ENCODE measurements at regions not wholly inside any gene's neighbourhood (a gene's known extent, or its start where the extent isn't known, plus 50 kb on each side); places are given as distances from the start of the nearest gene placed in this dataset.

DNA sequence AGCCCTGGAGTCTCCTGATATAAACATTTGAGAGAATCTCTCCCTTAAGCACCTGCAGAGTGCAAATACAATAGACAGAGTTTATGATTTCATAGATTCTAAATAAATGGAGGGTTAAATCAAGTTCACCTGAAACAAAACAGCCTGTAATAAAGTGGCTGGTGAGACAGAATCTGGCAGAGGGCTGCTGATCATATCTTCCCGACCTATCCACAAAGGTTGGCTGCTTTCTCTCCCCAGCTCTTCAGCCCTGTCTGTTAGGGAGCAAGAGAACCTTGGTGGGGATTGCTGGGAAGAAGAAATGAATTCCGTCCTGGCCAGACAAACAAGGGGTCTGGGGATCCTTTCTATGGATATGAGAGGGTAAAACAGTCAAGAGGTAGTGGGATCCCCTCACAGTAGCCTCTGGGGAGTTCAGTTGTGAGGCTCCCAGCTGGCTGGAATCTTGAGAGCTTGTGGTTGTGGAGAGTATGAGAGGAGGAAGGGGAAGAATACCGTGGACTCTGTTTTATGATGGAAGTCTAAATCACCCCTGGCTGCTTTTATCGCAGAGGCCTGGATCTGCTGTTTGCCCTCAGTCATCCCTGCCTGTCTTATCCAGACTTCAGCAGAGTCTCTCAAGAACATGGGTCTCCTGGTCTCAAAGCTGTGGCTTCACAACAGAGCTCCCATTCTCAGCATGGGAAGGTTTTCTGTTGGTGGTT is 451.3 kb downstream of the NTRK3 start:
- DNase-seq (ENCODE audit: low read depth in 3 of 3): no peak

DNA sequence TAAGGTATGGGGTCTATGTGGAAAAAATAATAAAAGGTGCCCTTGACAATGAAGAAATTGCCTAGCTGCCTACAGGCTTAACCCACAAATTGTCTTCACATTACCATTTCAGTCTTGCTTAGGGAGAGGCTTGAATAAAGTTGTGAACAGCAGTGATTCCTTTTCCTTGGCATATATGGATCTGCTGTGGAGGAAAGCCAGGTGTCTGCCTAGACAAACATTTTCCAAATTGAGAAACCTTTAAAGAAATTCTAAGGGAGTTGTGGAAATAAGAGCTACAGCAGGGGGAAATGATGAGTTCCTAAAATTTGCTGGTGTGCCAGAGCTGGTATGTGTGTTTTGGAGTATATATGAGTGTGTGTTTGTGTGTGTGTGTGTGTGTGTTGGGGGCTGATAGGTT is 452.1 kb downstream of the NTRK3 start:
- DNase-seq (ENCODE audit: low read depth in 3 of 3): no peak

DNA sequence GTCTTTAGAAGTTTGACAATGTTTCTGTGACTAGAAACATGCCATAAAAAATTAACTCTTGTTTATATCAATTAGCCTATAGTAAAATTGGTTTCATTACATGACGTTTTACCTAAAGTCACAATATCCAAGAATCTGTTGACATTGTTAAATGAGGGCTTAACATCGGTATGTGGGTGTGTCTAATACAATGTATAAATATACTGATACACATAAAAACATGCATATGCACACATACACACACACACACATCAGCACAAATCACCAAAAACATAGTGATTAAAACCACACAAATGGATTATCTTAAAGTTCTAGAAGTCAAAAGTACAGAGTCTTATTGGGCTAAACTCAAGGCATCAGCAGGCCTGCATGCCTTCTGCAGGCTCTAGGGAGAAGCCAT is 456.7 kb downstream of the NTRK3 start:
- DNase-seq (ENCODE audit: low read depth in 3 of 3): no peak

DNA sequence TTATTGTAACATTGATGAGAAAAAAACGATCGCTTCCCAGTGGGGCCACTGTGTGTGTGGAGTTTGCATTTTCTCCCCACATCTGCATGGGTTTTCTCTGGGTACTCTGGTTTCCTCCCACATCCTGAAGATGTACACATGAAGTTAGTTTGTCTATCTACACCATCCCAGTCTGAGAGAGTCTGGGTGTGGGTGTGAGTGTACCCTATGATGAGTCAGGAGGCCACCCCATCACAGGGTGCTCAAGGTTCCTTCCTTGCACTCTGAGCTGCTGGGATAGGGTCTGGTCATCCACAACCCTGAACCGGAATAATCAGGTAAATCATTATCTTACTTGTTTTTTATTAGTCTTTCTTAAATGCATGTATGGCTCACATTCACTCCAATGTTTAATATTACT is 457.1 kb downstream of the NTRK3 start:
- DNase-seq (ENCODE audit: low read depth in 3 of 3): no peak

DNA sequence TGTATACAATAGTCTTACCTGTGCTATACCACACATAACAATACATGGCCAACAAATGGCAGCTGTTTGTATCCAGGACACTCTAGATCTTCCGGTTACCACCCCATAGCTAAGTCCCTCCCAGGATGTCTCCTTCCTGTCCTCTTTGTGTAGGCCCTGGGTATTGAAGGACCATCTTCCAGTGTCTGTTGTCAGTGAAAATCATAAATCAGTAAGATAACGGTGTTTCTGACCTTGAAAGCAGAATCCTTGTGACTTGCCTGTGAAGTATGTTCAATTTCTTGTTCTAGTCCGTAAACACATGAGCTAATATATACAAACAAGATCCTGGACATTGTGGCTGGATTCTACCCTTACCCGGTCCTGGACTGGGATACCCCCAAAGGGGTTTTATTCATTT is 462.8 kb downstream of the NTRK3 start:
- no peak for DNase-seq (ENCODE audit: low read depth in 3 of 3)

DNA sequence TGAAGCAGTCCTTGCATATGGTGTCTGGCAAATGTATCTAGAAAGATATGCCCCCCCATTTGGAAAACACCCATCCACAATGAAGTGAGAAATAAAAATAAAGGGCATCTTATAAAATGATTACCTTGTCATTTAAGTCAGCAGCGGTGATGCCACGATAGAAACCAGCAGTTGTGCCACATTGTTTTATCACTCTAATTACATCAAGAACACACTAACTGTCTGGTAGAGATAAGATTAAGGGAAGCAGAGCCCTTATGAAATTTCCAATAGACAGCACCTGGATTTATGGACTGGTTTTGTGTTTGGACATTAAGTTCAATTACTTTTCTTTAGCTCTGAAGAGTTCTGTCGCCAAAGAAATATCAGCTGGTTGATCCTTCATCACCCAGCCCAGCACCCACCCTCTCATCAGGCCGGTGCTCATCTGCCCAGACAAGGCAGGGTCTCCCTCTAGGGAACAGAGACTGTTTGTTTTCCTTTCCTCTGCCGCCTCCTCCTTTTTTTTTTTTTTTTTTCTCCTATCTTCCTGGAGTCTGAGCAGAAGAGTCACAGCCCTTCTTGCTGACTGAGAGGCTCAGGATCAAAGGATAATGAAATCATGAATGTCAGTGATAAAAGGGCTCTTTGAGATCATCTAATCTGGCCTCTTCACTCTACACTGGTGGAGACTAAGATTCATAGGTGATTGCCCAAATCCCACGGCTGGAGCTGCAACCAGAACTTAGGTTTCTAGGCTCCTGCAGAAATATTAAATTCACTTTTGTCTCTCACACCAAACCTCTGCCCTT is 464.1 kb downstream of the NTRK3 start:
- DNase-seq (ENCODE audit: low read depth in 3 of 3): no peak

DNA sequence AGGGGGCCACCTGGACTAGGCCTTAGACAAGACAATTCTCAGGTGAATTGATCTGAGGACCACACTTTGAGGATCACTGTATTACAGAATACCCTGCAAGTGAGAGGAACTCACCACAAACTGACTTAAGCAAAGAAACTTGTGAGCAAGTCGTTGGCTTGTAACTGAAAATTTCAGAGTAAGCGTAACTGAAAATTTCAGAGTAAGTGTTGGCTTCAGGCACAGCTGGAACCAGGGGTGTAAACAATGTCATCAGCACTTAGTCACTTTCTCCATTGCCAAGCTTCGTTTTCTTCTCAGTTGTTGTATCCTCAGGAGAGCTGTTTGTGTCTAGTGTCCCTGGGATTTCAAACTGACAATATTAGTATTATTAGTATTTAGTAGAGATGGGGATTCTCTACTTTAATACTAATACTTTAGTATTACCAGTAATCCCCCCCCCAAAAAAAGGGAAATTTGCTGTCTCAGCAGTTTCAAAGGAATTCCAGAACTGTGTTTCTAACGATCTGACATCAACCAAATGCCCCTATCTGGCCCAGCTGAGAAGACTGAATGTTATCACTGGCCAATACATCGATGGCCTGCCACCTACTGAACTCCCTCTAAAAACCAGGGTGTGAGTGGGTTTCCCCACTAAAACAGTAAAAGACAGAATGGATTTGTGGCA is 474.4 kb downstream of the NTRK3 start:
- DNase-seq (ENCODE audit: low read depth in 3 of 3): no peak

DNA sequence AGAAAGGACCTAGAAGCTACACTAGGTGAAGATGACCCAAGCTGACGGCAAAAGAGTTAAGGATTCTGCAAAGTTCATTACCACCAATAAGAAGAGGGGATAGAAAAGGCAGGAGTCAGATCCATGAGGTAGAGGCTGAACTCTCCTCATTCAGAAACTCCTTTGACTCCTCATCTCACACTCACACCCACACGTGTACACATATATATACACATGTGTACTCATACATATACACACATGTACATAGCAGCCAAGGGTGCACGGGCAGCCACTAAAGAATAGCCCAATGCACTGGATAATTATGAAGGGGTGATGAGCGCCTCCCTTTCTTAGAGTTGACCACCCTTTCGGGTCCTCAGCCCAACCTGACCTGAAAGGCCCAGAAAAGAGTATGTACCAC is 476.8 kb downstream of the NTRK3 start:
- no peak for DNase-seq (ENCODE audit: low read depth in 3 of 3)

DNA sequence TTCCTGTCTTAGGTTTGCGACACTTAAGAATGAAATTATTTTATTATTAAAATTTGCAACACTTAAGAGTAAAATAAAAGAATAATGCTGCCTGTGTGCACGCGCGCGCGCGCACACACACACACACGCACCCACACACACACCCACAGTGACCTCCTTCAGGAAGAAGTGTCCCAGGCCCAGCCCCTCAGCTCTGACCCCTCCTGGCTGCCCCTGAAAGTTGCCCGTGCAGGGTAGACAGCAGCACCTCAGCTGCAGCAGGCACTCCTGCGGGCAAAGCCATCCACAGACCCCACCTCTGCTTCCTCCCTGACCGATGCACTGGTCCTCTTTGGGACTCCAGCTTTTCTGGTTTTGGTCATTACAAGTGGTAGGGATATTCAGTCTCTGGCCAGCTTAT is 478.2 kb downstream of the NTRK3 start:
- no peak for DNase-seq (ENCODE audit: low read depth in 3 of 3)

DNA sequence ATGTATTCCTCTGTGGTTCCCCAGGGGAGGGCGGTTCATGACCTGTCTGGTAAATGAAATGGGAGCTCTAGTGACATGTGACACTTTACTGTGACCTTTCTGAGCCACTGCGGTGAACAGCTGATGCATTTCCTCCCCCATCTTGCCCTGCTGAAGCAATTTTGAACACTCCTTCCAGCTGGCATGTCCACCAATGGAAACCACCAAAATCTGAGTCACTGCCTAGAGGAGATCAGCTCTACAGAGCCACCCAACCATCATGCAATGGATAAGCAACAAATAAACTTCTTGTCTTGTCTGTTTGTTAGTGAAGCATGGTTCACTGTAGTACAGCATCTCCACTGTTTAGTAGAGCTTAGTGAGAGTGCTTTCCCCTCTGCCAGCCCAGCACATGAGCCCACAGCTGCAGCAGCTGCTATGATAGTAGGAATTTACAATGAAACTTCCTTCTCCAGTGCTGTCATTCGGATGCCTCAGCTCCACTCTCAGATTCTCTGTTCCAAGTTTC is 479.4 kb downstream of the NTRK3 start:
- DNase-seq (ENCODE audit: low read depth in 3 of 3): no peak

DNA sequence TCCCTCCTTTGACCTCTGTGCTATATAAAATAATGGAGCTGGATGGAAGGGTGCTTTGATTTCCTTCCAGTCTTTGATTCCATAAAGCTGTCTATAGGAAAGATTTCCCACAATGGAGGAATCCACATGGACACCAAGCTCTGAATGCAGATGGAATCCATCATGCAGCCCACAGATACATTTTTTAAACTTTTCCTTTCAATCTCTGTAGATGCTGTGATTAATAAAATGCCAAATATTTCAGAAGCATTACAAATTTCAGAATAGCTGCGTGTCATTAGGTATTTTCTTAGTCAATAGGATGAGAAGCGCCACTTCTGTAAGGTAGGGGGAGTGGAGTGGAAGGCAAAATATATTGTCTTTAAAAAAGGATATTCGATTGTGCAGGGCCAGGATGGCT is 489.0 kb downstream of the NTRK3 start:
- no peak for DNase-seq (ENCODE audit: low read depth in 3 of 3)

DNA sequence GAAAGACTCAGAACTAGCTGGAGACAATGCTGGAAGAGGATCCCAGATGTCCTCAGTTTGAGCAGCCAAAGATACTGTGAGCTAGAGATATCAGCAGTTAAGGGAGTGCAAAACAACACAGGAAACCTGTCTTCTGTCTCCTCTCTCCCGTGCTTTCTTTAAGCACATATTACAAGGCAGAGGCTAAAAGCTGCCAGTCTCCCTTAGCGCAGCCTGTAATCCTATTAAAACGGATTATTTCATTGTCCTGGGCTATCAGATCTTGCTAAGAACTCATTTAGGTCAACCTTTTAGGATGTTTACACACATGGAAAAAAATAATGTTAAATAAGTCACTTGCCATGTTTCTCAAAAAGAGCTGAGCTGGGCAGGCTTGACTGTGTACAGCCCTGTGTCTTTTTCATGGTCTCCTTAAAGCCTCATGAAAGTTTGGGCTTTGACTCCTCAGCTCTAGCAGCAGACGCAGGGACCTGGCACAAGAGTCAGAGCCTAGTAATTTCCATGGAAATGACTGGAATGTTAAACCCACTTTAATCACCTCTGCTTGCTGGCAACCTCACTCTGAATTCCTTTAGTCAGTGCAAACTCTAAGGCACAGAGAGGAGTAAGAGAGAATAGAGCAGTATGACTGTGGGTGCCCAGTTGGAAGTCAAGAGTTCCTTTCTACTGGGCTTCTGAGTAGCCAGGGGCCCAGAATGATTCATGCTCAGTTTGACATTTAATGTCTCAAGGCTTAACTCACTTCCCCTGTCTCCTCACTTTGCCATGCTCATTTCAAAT is 491.9 kb downstream of the NTRK3 start:
- no peak for DNase-seq (ENCODE audit: low read depth in 3 of 3)

DNA sequence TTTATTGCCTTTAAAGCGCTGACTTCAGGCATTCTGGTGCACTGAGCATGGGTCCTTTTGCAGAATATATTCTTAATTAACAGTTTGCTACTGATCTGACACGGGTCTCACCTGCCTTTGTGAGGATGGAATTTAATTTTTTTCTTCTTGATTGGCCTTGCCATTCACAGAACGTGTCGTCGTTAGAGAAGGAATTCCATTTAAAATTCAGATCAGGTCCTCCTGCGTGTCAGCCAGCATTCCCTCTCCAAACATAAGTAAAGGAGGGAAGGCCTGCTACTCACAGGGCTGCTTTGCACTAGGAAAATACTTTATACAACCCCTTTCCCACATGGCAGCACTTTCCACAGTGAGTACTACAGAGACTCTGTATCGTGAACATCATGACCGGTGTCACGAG is 492.7 kb downstream of the NTRK3 start:
- no peak for DNase-seq (ENCODE audit: low read depth in 3 of 3)

DNA sequence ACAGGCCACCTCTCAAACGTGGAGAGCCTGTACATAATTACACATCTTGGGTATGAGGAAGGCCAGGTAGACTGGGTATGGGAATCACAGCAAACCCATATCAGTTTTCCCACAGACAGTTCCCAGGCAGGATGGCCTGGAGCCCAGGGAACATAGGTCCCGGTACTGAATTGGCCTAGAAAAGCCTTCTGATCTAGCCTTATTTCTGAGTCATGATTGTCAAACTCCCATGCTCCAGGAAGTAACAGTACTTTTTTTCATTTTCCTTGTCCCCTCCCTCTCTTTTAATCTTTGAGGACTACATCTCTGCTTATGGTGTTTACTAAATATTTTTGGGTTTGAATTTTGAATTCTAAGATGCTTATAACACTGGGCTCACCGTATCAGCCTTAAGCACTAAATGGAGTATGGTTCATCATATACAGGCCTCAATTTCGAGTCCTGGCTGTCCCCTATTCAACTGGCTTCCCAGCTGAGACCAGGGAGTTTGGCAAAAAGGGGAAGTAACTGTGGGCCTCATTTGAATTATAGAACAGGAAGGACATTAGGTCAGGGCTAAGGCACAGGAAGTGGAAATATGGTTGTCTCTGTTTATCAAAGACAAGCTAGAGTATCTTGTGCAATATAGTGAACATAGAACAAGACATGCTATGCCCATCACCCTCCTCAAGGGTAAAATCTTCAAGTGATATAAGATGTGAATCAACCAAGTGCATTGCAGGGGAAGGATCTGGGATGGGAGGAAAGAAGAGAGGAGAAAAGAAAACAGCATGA is 494.6 kb downstream of the NTRK3 start:
- DNase-seq (ENCODE audit: low read depth in 3 of 3): no peak

DNA sequence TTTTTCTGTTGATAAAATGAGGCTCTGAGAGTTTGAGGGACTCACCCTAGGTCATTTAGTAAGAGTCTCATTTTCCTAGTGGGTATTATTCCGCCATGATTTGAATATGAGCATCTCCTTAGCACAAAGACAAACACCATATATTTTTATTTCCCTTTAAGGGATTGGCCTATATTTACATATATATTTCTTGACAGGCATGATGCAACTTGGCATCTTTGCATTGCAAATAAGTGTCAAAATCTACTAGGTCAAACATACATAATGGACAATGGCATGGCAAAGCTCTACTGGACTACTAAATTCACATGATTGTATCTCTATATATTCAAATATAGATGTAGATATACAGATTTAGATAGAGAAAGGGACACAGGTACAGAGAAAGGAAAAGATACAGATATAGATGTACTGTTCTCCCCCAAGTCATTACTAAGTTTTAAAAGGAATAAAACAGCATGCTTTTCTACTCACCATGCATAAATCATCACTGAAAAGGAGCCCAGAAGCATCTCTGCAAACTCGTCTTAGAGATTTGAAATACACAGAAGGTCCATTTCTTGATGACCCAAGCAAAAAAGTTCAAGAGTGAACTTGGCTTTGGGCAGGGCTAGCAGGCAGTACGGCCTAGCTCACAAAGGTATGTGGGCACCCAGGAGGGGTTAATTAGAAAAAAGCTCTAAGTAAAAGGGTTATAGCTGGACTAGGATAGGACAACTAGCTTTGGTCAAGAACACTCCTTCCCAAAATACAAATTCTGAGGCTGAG is 495.8 kb downstream of the NTRK3 start:
- DNase-seq (ENCODE audit: low read depth in 3 of 3): no peak

DNA sequence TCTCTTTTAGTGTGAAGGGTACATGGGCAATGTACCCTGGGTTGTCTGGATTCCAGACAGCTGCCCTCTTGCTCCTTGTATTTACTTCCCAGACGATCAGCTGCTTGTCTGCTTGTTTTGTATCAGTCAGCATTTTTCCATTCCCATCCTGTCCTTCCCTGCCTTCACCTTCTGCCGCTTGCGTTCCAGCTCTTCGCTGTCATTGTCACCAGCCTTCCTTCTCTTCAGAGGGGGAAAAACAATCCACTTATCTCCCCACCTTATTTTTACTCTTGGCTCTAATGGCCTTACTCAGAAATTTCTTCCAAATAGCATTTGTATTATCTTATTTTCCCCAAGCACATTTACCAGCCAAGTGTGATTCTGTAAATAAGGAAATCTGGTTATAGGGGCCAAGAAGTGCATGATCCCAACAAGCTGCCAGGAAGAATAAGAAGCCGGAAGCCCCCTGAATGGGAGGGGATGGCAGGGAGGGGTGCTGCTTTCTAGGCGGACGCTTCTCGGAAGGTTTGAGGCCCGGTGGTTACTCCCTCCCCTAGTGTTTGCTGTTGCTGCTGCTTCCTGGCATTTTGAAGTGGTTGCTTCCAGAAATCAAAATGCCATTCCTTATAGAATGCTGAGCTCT is 497.6 kb downstream of the NTRK3 start:
- no peak for DNase-seq (ENCODE audit: low read depth in 3 of 3)

DNA sequence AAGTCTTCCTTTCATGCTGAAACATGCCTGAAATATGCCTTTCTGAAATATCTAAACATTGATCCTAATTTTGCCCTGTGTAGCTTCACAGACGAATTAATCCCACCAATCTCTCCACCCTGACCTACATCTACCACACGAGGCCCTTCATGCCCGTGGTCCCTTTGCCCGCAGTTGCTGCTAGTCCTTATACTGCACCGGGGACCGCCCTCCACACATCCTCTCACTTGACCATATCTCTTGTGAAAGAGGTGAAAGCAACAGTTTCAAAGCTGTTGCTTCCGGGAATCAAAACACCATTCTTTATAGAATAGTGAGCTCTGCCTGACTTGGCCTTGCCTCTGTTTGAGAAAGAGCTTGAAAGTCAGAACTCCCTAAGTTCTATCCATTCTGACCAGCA is 499.5 kb downstream of the NTRK3 start:
- DNase-seq (ENCODE audit: low read depth in 3 of 3): no peak

DNA sequence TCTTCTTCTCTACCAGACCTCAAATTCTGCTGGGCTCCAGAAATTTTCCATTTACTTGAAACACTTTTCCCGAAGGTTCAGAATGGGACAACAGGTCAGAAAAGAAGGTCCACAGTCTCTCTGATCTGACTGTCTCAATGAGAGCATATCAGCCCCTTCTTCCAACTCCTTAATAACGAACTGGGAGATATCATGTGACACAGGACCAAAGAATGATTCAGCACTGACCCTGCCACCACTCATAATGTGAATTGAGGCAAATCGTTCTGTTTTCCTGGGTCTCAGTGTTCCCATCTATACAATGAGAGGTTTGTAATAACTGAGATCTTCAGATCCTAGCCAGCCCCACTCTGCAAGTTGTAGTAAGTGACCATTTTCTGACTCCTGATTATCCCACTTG is 500.5 kb downstream of the NTRK3 start:
- DNase-seq (ENCODE audit: low read depth in 3 of 3): no peak

DNA sequence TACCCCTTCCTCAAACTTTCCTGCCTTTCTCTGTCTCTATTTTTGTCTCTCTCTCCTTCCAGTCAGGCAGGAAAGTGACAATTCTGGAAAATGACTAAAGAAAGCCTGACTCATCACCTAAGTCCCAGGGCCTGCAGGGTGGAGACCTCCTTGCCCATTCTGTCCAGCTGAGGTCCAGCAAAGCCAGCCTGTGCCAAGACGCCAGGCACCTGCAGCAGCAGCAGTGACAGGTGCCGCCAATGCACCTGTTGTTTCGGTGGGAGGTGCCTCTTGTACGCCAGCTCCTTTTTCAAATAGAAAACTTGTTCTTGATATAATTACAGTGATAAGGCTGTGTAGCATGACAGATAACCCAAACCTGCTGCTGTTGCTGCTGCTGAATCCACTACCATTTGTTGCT is 501.3 kb downstream of the NTRK3 start:
- no peak for DNase-seq (ENCODE audit: low read depth in 3 of 3)

DNA sequence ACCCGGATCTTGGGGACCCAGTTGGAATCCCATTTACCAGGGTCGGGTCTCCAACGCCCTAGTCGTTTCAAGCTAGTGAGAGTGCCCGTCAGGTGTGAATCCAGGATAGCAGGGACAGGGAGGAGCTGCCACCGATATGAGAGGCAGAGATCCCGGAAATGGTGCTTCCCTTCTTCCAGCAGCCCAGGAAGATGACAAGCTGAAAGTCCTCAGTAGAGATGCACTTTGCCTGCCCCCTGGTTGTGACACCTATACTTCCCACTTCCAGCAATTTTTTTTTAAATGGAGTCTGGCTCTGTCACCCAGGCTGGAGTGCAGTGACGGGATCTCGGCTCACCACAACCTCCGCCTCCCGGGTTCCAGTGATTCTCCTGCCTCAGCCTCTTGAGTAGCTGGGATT is 503.0 kb downstream of the NTRK3 start:
- DNase-seq (ENCODE audit: low read depth in 3 of 3): no peak

Data from stimulated activated CD4-positive, alpha-beta T cell treated with anti-CD3 and anti-CD28 coated beads, TNF-alpha, amount 100 ng/mL, for 4 hours (primary cell).